ENCODE measurements at regions not wholly inside any gene's neighbourhood (a gene's known extent, or its start where the extent isn't known, plus 50 kb on each side); places are given as distances from the start of the nearest gene placed in this dataset.
"Not testable (repeated sequence)": the region's sequence is repeated elsewhere in the genome, so short reads cannot be mapped to it uniquely, and the experiment has no call there.

DNA sequence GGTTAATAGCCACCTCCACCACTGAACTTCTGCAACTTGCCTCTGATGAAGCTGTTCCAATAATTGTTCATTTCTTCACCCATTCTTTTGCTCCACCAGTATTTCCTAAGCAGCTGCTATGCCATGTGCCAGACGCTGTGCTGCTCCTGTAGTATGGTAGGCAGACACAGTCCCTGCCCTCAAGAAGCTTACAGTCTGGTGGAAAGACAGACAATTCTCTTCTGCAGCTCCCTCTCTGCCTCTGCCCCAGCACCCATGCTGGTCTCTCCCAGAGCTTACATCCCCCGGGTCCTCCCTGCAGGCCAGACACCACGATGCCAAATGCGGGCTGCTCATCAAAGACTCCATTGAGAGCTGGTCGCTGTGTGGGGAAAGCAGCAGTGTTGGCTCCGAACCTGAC, 111.6 kb upstream of the ESRRB start:
- no peak for DNase-seq
- intact Hi-C loops (cut with DNase I): no loop called here

DNA sequence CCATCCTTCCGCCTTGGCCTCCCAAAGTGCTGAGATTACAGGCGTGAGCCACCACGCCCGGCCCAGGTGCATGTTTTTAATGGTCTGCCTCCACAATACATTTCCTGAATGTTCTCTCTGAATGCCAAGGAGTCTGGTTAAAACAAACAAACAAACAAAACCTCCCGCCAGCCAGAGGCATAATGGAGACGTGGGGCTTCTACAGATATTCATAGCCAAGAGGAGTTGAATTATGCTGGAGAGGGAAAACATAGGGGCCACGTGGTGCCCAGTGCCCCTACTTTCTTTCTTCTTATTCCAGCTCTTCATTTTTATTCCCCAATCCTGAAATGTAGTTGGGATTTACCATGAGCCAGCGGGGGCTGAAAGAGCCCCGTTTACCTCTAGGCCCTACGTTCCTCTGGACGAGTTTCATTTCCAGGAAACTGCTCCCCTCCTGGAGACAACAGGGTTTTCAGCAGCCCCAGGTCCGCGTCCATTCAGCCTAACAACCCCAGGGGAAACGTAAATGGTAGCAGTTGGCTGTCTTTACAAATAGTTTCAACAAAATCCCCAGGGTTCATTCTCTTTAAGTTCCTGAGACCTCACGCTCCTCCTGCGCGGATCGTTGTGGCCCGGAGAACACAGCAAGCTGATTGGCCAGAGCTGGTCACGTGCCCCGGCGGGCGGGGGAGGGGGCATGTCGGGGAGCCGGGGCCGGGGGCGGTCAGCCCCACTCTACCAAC, 108.5 kb upstream of the ESRRB start:
- intact Hi-C loops (cut with DNase I): no loop called here
- ATAC-seq (ENCODE audit: poor library complexity) (peak; percentile 97), DNase-seq (peak; percentile 84)

More for the DNA sequence above, 111.6 kb upstream of the ESRRB start:
- ATAC-seq (ENCODE audit: poor library complexity): no peak

- DNase-seq (no peak), ATAC-seq (ENCODE audit: poor library complexity) (peak; percentile 50)
- intact Hi-C loops (cut with DNase I): no loop called here
These were observed 107.9 kb upstream of the ESRRB start for GRCh38 chr14:76268047-76268431.

GRCh38 chr14:76268700-76269099, 107.2 kb upstream of the ESRRB start:
- DNase-seq (no peak), ATAC-seq (ENCODE audit: poor library complexity) (no peak)
- intact Hi-C loops (cut with DNase I): no loop called here

DNA sequence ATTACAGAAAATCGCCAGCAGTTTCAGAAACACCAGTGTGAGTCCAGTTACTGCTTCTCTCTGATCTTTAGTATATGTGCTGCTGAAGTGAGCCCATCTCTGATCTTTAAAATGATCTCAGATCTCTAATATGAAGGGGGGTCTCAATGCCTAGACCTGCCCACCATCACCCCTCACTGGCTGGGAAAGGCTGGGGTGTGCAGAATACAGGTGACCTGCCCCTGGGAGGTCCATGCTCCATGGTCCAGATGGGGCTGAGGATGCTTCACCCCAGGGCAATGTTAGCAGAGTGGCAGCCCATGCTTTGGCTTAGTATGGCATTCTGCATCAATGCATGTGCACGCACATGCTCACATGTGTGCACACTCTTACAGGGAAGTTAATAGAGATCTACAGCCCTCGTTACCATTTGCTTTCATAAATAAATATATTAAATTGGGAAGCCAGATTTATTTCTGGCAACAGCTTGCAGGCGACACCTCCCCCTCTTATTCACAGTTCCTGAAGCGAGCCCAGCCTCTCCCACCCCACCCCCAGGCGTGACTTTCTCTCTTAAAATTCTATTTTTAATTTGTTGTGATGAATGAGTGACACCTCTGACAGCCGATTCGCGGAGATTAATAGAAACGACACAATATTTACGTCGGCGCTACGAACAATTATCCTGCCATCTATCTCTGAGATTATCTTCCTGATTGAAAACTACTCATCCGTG, 104.7 kb upstream of the ESRRB start:
- DNase-seq: no peak
- intact Hi-C loops (cut with DNase I): no loop called here
- ATAC-seq (ENCODE audit: poor library complexity): no peak

GRCh38 chr14:76272349-76272748, 103.6 kb upstream of the ESRRB start:
- no peak for ATAC-seq (ENCODE audit: poor library complexity)
- intact Hi-C loops (cut with DNase I): no loop called here
- DNase-seq: no peak

- DNase-seq (no peak), ATAC-seq (ENCODE audit: poor library complexity) (no peak)
- intact Hi-C loops (cut with DNase I): no loop called here
These were observed 103.2 kb upstream of the ESRRB start for GRCh38 chr14:76272774-76273173.

DNA sequence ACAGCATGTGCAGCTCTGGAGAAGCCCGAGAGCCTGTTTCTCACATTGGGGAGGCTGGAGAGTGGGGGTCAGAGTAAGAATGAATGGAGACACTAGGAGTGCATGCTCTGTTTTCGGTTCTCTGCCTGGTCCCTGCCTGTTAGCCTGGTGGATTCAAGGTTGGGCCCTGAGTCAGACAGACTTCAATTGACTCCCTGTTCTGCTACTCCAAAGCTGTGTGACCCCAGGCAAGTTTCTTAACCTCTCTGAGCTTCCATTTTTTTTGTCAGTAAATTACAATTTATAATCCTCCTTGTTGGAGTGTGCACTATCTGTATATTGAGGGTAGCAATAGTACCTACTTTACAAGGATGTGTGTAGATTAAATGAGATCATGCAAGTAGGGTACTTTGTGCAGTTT, 102.6 kb upstream of the ESRRB start:
- intact Hi-C loops (cut with DNase I): no loop called here
- DNase-seq: no peak
- ATAC-seq (ENCODE audit: poor library complexity): no peak

- intact Hi-C loops (cut with DNase I): no loop called here
- ATAC-seq (ENCODE audit: poor library complexity): no peak
- no peak for DNase-seq
These were observed 101.6 kb upstream of the ESRRB start for GRCh38 chr14:76274324-76274723.

- DNase-seq: no peak
- intact Hi-C loops (cut with DNase I): no loop called here
- no peak for ATAC-seq (ENCODE audit: poor library complexity)
These were observed 98.3 kb upstream of the ESRRB start for GRCh38 chr14:76277586-76278130.

DNA sequence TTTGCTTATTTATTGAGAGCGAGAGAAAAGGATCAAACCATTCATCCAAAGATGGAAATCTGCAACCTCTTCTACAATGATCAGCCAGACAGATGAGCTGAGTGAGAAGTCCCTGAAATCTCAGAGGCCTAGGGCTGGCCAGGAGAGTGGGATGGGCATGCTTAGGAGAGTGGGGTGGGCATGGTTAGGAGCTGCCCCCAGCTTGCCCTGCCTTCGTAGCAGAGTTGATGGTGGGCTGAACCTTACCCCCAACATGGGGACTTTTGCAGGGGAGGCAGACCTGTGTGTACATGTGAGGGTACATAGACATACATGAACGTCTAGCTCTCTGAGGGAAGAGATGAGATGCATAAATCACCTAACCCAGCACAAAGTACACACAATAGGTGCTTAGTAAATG, 95.7 kb upstream of the ESRRB start:
- intact Hi-C loops (cut with DNase I): no loop called here
- no peak for ATAC-seq (ENCODE audit: poor library complexity)
- no peak for DNase-seq

DNA sequence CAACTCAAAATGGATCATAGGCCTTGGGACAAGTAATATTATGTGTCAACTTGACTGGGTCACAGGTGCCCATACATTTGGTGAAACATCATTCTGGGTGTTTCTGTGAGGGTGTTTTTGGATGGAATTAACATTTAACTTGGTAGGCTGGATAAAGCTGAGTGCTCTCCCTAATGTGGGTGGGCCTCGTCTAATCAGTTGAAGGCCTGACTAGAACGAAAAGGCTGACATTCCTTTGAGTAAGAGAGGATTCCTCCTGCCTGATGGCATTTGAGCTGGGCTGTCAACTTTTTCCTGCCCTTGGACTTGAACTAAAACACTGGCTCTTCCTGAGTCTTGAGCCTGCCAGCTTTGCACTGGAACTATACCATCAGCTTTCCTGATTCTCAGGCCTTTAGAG, 93.4 kb upstream of the ESRRB start:
- DNase-seq: no peak
- intact Hi-C loops (cut with DNase I): no loop called here
- no peak for ATAC-seq (ENCODE audit: poor library complexity)

DNA sequence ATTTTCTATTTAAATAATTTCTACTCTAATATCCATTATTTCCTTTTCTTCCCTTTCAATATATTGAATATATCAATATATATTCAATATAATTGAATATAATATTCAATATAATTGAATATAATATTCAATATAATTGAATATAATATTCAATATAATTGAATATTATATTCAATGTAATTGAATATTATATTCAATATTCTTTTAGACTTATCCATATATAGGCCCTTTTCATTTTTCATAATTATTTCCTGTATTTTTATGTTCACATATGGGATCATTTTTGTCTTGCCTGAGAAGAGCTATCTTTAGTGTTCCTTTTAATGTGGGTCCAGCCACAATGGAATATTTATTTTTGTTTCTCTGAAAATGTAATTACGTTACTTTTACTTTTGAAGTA, 88.9 kb upstream of the ESRRB start:
- intact Hi-C loops (cut with DNase I): no loop called here
- no peak for ATAC-seq (ENCODE audit: poor library complexity)
- no peak for DNase-seq

- no peak for ATAC-seq (ENCODE audit: poor library complexity)
- intact Hi-C loops (cut with DNase I): no loop called here
These were observed 86.7 kb upstream of the ESRRB start for GRCh38 chr14:76289276-76289675.

GRCh38 chr14:76292561-76292960, 83.4 kb upstream of the ESRRB start:
- intact Hi-C loops (cut with DNase I): no loop called here
- DNase-seq: no peak
- ATAC-seq (ENCODE audit: poor library complexity): no peak

More at GRCh38 chr14:76289276-76289675, 86.7 kb upstream of the ESRRB start:
- DNase-seq: no peak

GRCh38 chr14:76293221-76293620, 82.7 kb upstream of the ESRRB start:
- ATAC-seq (ENCODE audit: poor library complexity) (no peak), DNase-seq (no peak)
- intact Hi-C loops (cut with DNase I): no loop called here

GRCh38 chr14:76293923-76294322, 82.0 kb upstream of the ESRRB start:
- ATAC-seq (ENCODE audit: poor library complexity) (no peak), DNase-seq (no peak)
- intact Hi-C loops (cut with DNase I): no loop called here

DNA sequence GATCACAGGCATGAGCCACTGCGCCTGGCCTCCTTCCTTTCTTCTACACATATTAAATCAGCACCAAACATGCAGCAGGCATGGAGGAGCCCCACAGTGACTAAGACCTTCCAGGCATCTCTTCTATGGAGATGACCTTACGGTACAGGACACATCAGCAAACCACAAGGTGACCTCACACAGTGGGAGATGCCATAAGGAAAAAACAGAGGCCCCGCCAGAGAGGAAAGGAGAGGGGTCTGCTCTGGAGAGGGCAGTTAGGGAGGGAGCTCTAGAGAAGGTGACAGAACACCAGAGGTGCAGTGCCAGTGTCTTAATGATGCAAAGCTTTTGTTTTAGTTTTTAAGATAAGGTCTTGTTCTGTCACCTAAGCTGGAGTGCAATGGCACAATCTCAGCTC, 81.1 kb upstream of the ESRRB start:
- DNase-seq (no peak), ATAC-seq (ENCODE audit: poor library complexity) (no peak)
- intact Hi-C loops (cut with DNase I): no loop called here

- intact Hi-C loops (cut with DNase I): no loop called here
- DNase-seq (no peak), ATAC-seq (ENCODE audit: poor library complexity) (no peak)
These were observed 77.0 kb upstream of the ESRRB start for GRCh38 chr14:76298896-76299295.

DNA sequence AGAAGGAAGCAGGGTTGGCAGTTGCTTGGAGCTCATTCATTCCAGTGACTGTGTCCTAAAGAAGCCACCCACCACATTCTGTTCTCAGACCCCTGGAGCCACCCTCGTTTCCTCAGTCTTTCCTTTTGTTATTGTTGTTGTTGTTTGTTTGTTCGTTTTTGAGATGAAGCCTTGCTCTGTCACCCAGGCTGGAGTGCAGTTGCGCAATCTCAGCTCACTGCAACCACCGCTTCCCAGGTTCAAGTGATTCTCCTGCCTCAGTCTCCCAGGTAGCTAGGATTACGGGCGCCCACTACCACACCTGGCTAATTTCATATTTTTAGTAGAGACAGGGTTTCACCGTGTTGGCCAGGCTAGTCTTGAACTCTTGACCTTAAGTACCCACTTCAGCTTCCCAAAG, 72.7 kb upstream of the ESRRB start:
- DNase-seq; ATAC-seq (ENCODE audit: poor library complexity); intact Hi-C loops (cut with DNase I): not testable (repeated sequence)
